TTC549 (cell line): ENCODE measurements at regions not wholly inside any gene's neighbourhood (a gene's known extent, or its start where the extent isn't known, plus 50 kb on each side); places are given as distances from the start of the nearest gene placed in this dataset.
"Not testable (repeated sequence)": the region's sequence is repeated elsewhere in the genome, so short reads cannot be mapped to it uniquely, and the experiment has no call there.

Source experiments
- FAIRE-seq: peaks from 2 replicates; lab custom pipeline; 2012; peaks lifted over from hg19 to GRCh38; lab: Jason Lieb, UNC

DNA sequence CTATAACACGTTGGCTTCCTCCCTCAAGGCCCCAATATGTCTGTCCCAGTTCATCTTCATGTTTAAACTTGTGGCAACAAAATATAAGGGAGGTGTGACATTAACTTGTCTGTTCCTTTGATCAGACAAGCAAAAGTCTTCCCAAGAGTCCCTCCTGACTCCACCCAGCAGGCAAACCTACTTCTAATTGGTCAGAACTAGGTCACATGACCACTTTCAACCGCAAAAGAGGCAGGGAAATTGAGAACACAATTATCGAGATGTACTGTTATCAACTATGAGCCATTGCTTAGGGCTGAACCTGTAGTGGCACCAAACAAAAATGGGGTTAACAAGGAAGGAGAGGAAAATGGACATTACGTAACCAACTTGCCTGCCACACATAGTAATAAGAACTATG is 246.8 kb upstream of the TET2 start:
- FAIRE-seq = no peak

DNA sequence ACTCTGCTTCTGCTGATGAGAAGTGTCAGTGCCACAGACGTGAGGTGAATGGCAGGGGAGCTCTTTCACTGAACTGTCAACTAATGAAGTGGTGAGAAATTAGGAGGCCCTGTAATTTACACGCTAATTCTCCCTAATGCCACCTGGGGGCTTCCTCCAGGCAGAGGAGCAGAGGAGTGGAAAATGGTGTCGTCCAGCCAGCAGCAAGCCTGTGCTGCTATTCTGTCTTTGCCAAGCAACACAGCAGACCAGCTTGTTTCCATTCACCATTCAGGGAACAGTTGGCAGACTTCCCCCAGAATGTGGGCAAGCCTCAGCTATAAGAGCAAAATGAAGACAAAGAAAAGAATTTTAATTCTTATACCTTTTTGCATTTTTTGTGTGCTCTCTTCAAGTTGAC is 245.2 kb upstream of the TET2 start:
- FAIRE-seq = no peak

DNA sequence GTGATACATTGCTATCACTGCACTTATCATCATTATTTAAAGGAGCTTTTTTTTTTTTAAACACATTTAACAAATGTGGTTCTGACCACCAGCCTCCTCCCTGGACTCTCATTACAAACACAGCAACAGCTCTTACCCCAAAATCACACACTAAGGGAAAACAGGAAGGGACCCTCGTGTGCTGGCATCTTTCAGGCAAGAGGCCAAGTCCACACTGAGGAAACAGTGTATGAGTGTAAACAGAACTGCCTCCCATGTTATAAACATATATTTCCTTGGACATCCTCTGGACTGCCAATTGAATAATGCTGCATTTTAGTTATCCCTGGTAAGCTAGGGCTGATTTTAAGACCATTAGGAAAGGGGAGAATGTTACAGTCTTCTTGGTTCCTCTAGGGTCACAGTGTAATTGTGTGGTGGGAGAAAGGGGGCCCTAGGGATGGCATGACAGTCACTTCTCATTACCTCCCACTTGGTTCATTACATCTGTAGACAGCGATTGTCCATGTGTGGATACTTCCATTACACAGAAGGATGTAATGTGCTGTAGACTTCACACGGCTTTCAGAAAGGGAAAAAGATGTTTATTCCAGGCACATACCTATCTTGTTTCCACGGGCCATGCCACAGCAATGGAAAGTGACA is 244.6 kb upstream of the TET2 start:
- no peak for FAIRE-seq

GRCh38 chr4:104905065-104905464 is 241.6 kb upstream of the TET2 start:
- FAIRE-seq = no peak

- no peak for FAIRE-seq
Observed at GRCh38 chr4:104905546-104905945, 241.1 kb upstream of the TET2 start.

DNA sequence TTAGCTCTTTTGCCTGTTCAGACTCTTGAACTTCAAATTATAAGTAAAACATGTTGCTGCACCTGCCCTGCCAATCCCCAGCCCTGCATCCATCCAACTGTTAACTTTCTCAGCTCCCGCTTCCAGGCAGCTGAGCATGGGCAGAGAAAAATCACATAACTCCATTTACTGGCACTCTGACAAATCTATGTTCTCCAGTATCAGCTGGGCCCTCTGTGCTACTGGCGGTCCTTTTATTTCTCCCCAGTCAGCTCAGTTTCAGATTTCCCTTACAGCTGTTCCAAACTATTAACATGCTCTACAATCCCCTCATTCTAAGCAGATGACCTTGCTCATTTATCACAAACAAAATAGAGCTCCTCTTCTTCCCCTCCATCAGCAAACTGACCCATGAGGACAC is 240.4 kb upstream of the TET2 start:
- no peak for FAIRE-seq

DNA sequence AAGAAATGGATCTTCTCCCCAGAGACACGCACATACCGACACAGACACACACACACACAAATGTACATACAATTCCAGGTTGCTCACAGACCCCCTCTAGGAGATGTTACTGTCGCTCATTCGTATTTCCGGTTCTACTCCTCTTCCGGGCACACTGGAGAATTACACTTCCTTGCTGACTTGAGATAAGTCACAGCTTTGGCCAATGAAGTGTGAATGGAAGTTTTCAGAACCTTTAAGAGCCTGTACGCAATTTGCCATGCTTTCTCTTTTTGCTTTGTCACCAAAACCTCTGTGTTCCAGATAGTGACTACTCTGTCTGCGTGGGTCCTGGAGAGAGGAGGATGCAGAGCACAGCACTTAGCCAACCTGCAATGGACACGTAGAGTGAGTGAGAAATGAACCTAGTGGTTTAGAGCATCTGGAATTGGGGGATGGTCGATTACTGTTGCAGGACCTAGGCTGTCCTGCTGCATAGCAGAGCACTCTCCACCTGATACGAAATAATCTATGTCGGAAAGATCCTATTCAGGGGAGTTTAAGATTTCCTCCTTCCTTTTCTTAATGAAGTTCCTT is 239.5 kb upstream of the TET2 start:
- no peak for FAIRE-seq

DNA sequence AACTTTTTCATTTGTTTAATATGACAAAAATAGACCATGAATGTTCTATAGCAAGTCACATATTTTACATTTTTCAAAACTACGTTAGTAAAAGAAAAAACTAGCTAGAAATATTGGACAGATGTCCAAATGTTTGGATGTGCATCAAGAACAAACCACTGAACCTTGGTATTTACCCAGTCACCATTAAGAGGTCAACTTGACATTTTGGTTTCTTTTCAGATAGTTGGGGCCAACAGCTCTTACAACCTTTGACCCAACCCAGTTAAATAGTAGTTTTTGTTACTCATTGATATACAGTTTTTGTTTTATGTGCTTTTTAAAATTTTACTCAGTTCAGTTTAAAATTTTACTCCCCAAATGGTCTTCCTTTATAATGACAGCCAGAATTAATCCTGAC is 238.7 kb upstream of the TET2 start:
- FAIRE-seq = no peak

GRCh38 chr4:104909376-104909775 is 237.3 kb upstream of the TET2 start:
- no peak for FAIRE-seq

GRCh38 chr4:104912518-104912917 is 234.2 kb upstream of the TET2 start:
- no peak for FAIRE-seq

DNA sequence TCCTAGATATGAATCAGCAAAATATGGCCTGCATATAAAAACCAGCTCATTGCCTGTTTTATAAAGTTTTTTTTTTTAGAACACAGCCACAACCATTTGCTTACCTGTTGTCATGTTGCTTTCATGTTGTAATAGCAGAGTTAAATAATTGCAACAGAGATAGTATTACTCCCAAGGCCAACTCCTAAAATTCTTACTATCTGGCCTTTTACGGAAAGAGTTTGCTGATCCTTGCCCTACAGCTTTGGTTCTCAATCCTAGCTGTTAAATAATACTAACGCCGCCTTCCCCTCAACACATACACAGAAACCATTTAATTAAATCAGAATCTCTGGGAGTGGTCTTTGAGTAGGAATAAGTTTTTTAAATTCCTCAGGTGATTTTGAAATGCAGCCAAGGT is 231.3 kb upstream of the TET2 start:
- no peak for FAIRE-seq

DNA sequence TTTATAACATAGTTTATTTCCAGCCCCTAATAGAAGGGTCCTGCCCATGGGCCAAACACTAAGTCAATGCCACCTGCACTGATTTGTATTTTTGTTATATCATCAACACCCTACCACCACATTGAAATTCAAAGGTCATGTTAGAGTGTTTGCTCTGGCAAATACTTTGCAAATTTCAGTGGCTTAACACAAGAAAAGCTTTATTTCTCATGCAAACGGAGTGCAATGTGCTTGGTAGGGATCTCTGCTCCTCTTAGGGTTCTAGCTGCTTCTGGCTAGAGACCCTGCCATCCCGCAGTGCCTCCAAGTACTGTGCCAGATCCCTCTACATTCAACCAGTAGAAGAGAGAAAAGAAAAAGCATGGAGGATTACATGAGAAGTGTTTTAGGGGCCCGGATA is 230.8 kb upstream of the TET2 start:
- FAIRE-seq = no peak

- FAIRE-seq = no peak
Observed at GRCh38 chr4:104919406-104919805, 227.3 kb upstream of the TET2 start.

- FAIRE-seq = no peak
Observed at GRCh38 chr4:104930298-104930697, 216.4 kb upstream of the TET2 start.

GRCh38 chr4:104930745-104931736 is 215.6 kb upstream of the TET2 start:
- not testable (repeated sequence) for FAIRE-seq

GRCh38 chr4:104938624-104939023 is 208.1 kb upstream of the TET2 start:
- FAIRE-seq = no peak

GRCh38 chr4:104940927-104941326 is 205.7 kb upstream of the TET2 start:
- FAIRE-seq = no peak

GRCh38 chr4:104941661-104942062 is 205.0 kb upstream of the TET2 start:
- no peak for FAIRE-seq

DNA sequence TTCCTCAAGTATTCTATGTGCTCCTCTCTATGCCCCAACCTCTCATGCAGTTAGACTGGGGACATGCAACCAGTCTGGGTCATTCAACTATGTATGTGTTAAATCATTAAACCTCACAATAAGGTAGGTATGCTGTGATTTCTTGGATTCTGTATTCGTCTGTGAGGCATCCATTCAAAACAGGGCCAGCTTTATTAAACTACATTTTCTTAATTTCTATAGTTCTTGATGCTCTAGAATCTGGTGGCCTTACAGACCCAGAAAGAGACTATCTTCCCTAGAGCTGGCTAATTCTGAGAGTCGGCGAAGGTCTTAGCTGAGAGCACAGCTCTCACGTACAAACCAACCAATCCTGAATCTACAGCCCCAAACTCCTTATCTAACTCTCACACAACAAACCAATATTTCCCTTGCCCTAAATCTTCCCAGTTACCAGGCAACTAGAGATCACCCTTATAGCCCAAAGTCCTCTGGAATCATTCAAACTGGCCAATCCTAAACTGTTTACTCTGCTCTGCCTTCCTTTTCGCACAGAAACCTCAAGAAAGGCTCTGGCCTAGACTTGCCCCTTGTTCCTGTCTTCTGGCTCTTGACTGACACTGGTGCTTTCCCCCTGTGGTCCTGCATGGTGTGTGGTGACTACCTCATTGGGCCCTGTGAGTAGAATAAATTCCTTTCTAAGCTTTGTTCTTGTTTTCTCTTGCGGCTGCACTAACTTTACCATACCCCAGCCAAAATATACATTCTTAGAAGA is 203.5 kb upstream of the TET2 start:
- no peak for FAIRE-seq

DNA sequence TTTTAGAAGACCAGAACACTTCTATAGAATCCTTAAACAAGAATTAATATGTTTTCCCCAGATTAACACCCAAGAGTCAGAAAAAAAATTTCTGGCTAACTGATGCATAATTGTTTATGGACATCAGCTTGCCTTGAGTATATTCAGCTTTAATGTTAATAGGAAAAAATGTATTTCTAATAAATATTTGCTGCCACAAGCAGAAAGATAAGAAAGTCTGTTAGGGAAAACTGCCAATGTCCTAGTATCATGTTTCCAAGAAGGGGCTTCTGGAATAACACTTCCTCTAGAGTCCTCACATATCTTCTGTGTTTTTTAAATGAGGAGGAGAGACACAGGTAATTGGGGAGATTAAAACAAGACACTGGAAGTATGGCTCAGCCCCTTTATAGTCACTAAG is 202.1 kb upstream of the TET2 start:
- FAIRE-seq = no peak

- FAIRE-seq = no peak
Observed at GRCh38 chr4:104964410-104965175, 182.1 kb upstream of the TET2 start.
